EH (cell line): ENCODE measurements at regions not wholly inside any gene's neighbourhood (a gene's known extent, or its start where the extent isn't known, plus 50 kb on each side); places are given as distances from the start of the nearest gene placed in this dataset.
A peak's percentile ranks its signal among the peaks of the same experiment; 100 is the strongest.
"Not testable (repeated sequence)": the region's sequence is repeated elsewhere in the genome, so short reads cannot be mapped to it uniquely, and the experiment has no call there.

Experiments used
- DNase-seq: peaks from one replicate; pipeline ENCODE4 v3.0.0-alpha.2; 2015; ENCODE audit warnings: low read depth

- DNase-seq = no peak
Measured at GRCh38 chr7:87287738-87288341, 57.6 kb upstream of the CROT start.

GRCh38 chr7:87288742-87289141 is 56.7 kb upstream of the CROT start:
- DNase-seq = not testable (repeated sequence)

DNA sequence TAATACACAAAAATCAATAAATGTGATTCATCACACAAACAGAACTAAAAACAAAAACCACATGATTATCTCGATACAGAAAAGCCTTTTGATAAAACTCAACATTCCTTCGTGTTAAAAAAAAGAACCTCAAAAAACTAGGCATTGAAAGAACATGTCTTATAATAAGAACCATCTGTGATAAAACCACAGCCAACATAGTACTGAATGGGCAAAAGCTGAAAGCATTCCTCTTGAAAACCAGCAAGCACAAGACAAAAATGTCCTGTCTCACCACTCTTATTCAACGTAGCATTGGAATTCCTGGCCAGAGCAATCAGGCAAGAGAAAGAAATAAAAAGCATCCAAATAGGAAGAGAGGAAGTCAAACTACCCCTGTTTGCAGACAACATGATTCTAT is 49.9 kb upstream of the CROT start:
- DNase-seq = peak; percentile 70
